ENCODE measurements at regions not wholly inside any gene's neighbourhood (a gene's known extent, or its start where the extent isn't known, plus 50 kb on each side); places are given as distances from the start of the nearest gene placed in this dataset.

GRCh38 chr9:108057421-108058134 is 568.0 kb upstream of the KLF4 start:
- TF ChIP-seq POLR2A (IDR thresholded peaks at IDR 0.05), result no peak
- TF ChIP-seq CTCF (IDR thresholded peaks at IDR 0.05), result no peak
